HepG2 (cell line): ENCODE measurements at regions not wholly inside any gene's neighbourhood (a gene's known extent, or its start where the extent isn't known, plus 50 kb on each side); places are given as distances from the start of the nearest gene placed in this dataset.

Experiments used
- ATAC-seq: fragments of 200-7000 bp; cut with Tn5 transposase; 3 replicates; pipeline ENCODE4 v1.9.1; 2020; ENCODE audit warnings: mild to moderate bottlenecking, moderate library complexity
- BruUV-seq: library from RNA; stranded (reverse); fragments of 400-500 nt; replicated peaks from 2 replicates; lab custom pipeline; 2021; lab: Mats Ljungman, UMichigan
- CTCF ChIA-PET: fragments of 300-600 bp; formaldehyde crosslinking; extraction: SDS; loops from one replicate; lab custom pipeline; 2021; ENCODE audit warnings: low total read pairs, inconsistent platforms, low intra/inter-chr PET ratio; lab: Yijun Ruan, JAX
- POLR2A ChIA-PET: fragments of 350-600 bp; sonication (Branson Sonifier 250); formaldehyde crosslinking; loops from one replicate; lab custom pipeline; 2020; ENCODE audit warnings: antibody characterized with exemption, inconsistent platforms; lab: Yijun Ruan, JAX
- DNase-seq: peaks from one replicate; pipeline ENCODE4 v3.0.0-alpha.2; 2015; ENCODE audit warnings: low spot score
- FAIRE-seq: peaks from 3 replicates; lab custom pipeline; 2011; peaks lifted over from hg19 to GRCh38; lab: Jason Lieb, UNC
- H2AFZ ChIP-seq: one replicate; pipeline ENCODE4 v1.6.1; 2011; ENCODE audit warnings: low read length, inconsistent platforms
- H3K27ac ChIP-seq: fragments of 300-600 bp; 3 replicates; pipeline ENCODE4 v1.8.0; 2011; ENCODE audit warnings: mixed run types, mild to moderate bottlenecking, mixed read lengths, low read length, inconsistent platforms; ENCODE audit not compliant: insufficient read depth; ENCODE audit errors: extremely low read length
- H3K27me3 ChIP-seq, 2 experiments: fragments of 200-600 bp in 1 of 2; 2 replicates in 1 of 2; 3 replicates in 1 of 2; pipeline versions ENCODE4 v1.6.0 to v1.8.0; 2011; ENCODE audit warnings: low read length in 2 of 2, mild to moderate bottlenecking in 2 of 2, moderate library complexity in 2 of 2, inconsistent platforms in 1 of 2; ENCODE audit not compliant: insufficient read depth in 2 of 2, control insufficient read depth in 1 of 2
- H3K36me3 ChIP-seq, 2 experiments: fragments of 200-600 bp in 1 of 2; replicated peaks in 1 of 2; 2 replicates in 1 of 2; 3 replicates in 1 of 2; pipeline versions ENCODE4 v1.5.1 to v1.8.0; 2011; ENCODE audit warnings: low read length in 2 of 2, inconsistent platforms in 1 of 2; ENCODE audit not compliant: insufficient read depth in 2 of 2, control insufficient read depth in 1 of 2
- H3K4me1 ChIP-seq: 2 replicates; pipeline ENCODE4 v1.5.1; 2012; ENCODE audit warnings: low read length, inconsistent platforms; ENCODE audit not compliant: insufficient read depth
- H3K4me2 ChIP-seq: 2 replicates; pipeline ENCODE4 v1.6.0; 2011; ENCODE audit warnings: low read depth, low read length, inconsistent platforms
- H3K4me3 ChIP-seq, 3 experiments: fragments of 200-600 bp in 1 of 3; sonication (generic), shearing (Covaris generic) in 1 of 3; replicated peaks in 1 of 3; 2 replicates each; pipeline ENCODE4 v1.5.1; 2011 to 2016; ENCODE audit warnings: low read length in 3 of 3, inconsistent platforms in 2 of 3, low read depth in 2 of 3, mild to moderate bottlenecking in 2 of 3, control low read depth in 1 of 3, mixed read lengths in 1 of 3; ENCODE audit not compliant: insufficient read depth in 1 of 3
- H3K79me2 ChIP-seq: one replicate; pipeline ENCODE4 v1.6.1; 2011; ENCODE audit warnings: low read length, inconsistent platforms; ENCODE audit not compliant: insufficient read depth
- H3K9ac ChIP-seq: 2 replicates; pipeline ENCODE4 v1.6.0; 2011; ENCODE audit warnings: mild to moderate bottlenecking, low read depth, low read length, inconsistent platforms; ENCODE audit not compliant: insufficient read depth
- H3K9me3 ChIP-seq: 2 replicates; pipeline ENCODE4 v1.5.1; 2012; ENCODE audit warnings: mild to moderate bottlenecking, low read length
- H4K20me1 ChIP-seq: 2 replicates; pipeline ENCODE4 v1.6.0; 2011; ENCODE audit warnings: inconsistent platforms, mild to moderate bottlenecking, low read length, moderate library complexity; ENCODE audit not compliant: insufficient read depth
- DMAP1 ChIP-seq: IDR thresholded peaks from 2 replicates; pipeline ENCODE4 v1.6.1; 2016
- MAFF ChIP-seq: IDR thresholded peaks from 2 replicates; pipeline ENCODE4 v1.6.1; 2011; ENCODE audit warnings: low read depth, low read length, improper control_type of control experiment
- MAFK ChIP-seq, 2 experiments: IDR thresholded peaks in 1 of 2; conservative IDR thresholded peaks in 1 of 2; 2 replicates each; pipeline ENCODE4 v1.6.1; 2011; ENCODE audit warnings: improper control_type of control experiment in 2 of 2, low read length in 2 of 2
- NRL ChIP-seq: sonication (generic); formaldehyde crosslinking; IDR thresholded peaks from 2 replicates; pipeline ENCODE4 v1.5.0; 2020; ENCODE audit warnings: missing genetic modification reagents, mild to moderate bottlenecking, moderate library complexity, borderline replicate concordance
- RARA ChIP-seq: IDR thresholded peaks from 2 replicates; pipeline ENCODE4 v1.6.1; 2016; ENCODE audit warnings: missing genetic modification reagents, missing compliant biosample characterization
- STAG1 ChIP-seq: sonication (generic); formaldehyde crosslinking; IDR thresholded peaks from 2 replicates; pipeline ENCODE4 v1.4.0; 2020; ENCODE audit warnings: missing genetic modification reagents
- WGBS: methylation state at CpG from one replicate; pipeline ENCODE4 v1.1.6; 2017; ENCODE audit warnings: low lambda C conversion rate; 5-methylcytosine and 5-hydroxymethylcytosine counted together
- in situ Hi-C: cut with HindIII; loops from 2 replicates; pipeline ENCODE4 v1.10.0; 2017; ENCODE audit warnings: low pct_unique_long_range_greater_than_20kb; ENCODE audit not compliant: extremely low pct_ligation_motif_present
- intact Hi-C: fragments of 100-400 bp; cut with micrococcal nuclease; formaldehyde crosslinking; loops from one replicate; pipeline ENCODE4 v1.10.0; 2022; ENCODE audit not compliant: unreplicated experiment
- TF ChIP-seq, protein P1 (sequence below): sonication (generic); formaldehyde crosslinking; conservative IDR thresholded peaks from 2 replicates; pipeline ENCODE4 v1.8.0; 2022; ENCODE audit warnings: mild to moderate bottlenecking, moderate library complexity, missing genetic modification reagents
- TF ChIP-seq, protein P2 (sequence below): sonication (generic); formaldehyde crosslinking; IDR thresholded peaks from 2 replicates; pipeline ENCODE4 v1.4.0; 2020; ENCODE audit warnings: low read depth, mild to moderate bottlenecking, missing genetic modification reagents
- TF ChIP-seq, protein P3 (sequence below): IDR thresholded peaks from 2 replicates; pipeline ENCODE4 v1.6.1; 2016; ENCODE audit warnings: mild to moderate bottlenecking, missing biosample characterization, missing genetic modification reagents
- TF ChIP-seq, protein P4 (sequence below): IDR thresholded peaks from 2 replicates; pipeline ENCODE4 v1.6.1; 2018; ENCODE audit warnings: missing genetic modification reagents, mild to moderate bottlenecking, missing compliant biosample characterization

DNA sequence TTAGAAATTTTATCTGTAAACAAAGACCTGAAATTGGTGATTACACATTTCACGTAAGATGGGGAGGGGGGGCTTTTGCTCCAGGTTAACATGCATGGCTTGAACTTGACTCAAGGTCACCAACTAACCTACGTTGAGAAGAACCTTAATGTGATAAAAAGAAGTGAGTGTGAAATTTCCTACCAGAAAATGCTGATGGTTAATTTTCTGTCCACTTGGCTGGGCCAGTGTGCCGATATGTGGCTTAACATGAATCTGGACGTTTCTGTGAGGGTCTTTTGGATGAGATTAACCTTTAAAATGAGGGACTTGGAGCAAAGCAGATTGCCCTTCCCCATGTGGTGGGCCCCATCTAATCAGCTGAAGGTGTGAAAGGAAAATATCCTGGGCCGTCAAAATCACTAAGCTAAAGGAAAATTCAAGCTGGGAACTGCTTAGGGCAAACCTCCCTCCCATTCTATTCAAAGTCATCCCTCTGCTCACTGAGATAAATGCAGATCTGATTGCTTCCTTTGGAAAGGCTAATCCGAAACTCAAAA lies 107.3 kb upstream of the ENPP6 start:
- WGBS = 42% methylated on average over 6 of the region's 6 CpGs
- intact Hi-C loops (no loop called here), in situ Hi-C loops (no loop called here)
- no peak for TF ChIP-seq RARA (CRISPR knock-in tag)
- no peak for TF ChIP-seq STAG1
- 0 out of 2 replicates have a peak, but pooled peaks have one; percentile 51 for TF ChIP-seq MAFF
- TF ChIP-seq, protein P1, sequence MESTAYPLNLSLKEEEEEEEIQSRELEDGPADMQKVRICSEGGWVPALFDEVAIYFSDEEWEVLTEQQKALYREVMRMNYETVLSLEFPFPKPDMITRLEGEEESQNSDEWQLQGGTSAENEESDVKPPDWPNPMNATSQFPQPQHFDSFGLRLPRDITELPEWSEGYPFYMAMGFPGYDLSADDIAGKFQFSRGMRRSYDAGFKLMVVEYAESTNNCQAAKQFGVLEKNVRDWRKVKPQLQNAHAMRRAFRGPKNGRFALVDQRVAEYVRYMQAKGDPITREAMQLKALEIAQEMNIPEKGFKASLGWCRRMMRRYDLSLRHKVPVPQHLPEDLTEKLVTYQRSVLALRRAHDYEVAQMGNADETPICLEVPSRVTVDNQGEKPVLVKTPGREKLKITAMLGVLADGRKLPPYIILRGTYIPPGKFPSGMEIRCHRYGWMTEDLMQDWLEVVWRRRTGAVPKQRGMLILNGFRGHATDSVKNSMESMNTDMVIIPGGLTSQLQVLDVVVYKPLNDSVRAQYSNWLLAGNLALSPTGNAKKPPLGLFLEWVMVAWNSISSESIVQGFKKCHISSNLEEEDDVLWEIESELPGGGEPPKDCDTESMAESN (CRISPR knock-in tag) = no peak
- no peak for TF ChIP-seq NRL (CRISPR knock-in tag)
- TF ChIP-seq DMAP1 = no peak
- TF ChIP-seq, protein P2, sequence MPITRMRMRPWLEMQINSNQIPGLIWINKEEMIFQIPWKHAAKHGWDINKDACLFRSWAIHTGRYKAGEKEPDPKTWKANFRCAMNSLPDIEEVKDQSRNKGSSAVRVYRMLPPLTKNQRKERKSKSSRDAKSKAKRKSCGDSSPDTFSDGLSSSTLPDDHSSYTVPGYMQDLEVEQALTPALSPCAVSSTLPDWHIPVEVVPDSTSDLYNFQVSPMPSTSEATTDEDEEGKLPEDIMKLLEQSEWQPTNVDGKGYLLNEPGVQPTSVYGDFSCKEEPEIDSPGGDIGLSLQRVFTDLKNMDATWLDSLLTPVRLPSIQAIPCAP (CRISPR knock-in tag) = no peak
- TF ChIP-seq, protein P3, sequence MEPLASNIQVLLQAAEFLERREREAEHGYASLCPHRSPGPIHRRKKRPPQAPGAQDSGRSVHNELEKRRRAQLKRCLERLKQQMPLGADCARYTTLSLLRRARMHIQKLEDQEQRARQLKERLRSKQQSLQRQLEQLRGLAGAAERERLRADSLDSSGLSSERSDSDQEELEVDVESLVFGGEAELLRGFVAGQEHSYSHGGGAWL (CRISPR knock-in tag) = no peak
- TF ChIP-seq, protein P4, sequence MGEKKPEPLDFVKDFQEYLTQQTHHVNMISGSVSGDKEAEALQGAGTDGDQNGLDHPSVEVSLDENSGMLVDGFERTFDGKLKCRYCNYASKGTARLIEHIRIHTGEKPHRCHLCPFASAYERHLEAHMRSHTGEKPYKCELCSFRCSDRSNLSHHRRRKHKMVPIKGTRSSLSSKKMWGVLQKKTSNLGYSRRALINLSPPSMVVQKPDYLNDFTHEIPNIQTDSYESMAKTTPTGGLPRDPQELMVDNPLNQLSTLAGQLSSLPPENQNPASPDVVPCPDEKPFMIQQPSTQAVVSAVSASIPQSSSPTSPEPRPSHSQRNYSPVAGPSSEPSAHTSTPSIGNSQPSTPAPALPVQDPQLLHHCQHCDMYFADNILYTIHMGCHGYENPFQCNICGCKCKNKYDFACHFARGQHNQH (CRISPR knock-in tag) = no peak
- peak; percentile 35 to 63; a peak in 2 of 4 replicates for TF ChIP-seq MAFK (conservative IDR thresholded peaks at IDR 0.05 in 1 of 2, IDR thresholded peaks at IDR 0.05 in 1 of 2; ENCODE audit: low read length in 2 of 2)
- Histone ChIP-seq H3K79me2 (no peaks in the 10 kb centered on the region), H3K27ac (no peak overlapping the region), H3K36me3 (no peaks in the 10 kb centered on the region), H3K27me3 (peaks cover 2 to 8% of the 10 kb centered on the region in 2 experiments; a peak in 3 of 5 replicates), H4K20me1 (no peaks in the 10 kb centered on the region), H2AFZ (no peak overlapping the region), H3K4me2 (no peak overlapping the region), H3K4me1 (peaks cover 13% of the 10 kb centered on the region), H3K4me3 (no peak overlapping the region), H3K9ac (no peak overlapping the region), H3K9me3 (no peaks in the 10 kb centered on the region)
- ChIA-PET CTCF (no interaction called here), POLR2A (no interaction called here)
- FAIRE-seq (no peak), DNase-seq (no peak), ATAC-seq (no peak)
- BruUV-seq = no TSS peak
